HG02763 (cell line): ENCODE measurements at regions not wholly inside any gene's neighbourhood (a gene's known extent, or its start where the extent isn't known, plus 50 kb on each side); places are given as distances from the start of the nearest gene placed in this dataset.

Experiments
- ATAC-seq: cut with Tn5 transposase; IDR thresholded peaks from one replicate; pipeline ENCODE4 v1.9.1; 2021; ENCODE audit warnings: mild to moderate bottlenecking, moderate library complexity; ENCODE audit not compliant: unreplicated experiment

GRCh38 chr16:62907562-62907961 is 871.3 kb upstream of the CDH8 start:
- no peak for ATAC-seq

GRCh38 chr16:62903961-62904502 is 867.8 kb upstream of the CDH8 start:
- ATAC-seq = no peak

GRCh38 chr16:62899737-62900136 is 863.5 kb upstream of the CDH8 start:
- ATAC-seq = no peak

- no peak for ATAC-seq
These were observed 852.9 kb upstream of the CDH8 start for GRCh38 chr16:62889097-62889496.

GRCh38 chr16:62883509-62883908 is 847.3 kb upstream of the CDH8 start:
- no peak for ATAC-seq

- no peak for ATAC-seq
These were observed 846.4 kb upstream of the CDH8 start for GRCh38 chr16:62882552-62883221.

GRCh38 chr16:62876133-62876532 is 839.9 kb upstream of the CDH8 start:
- no peak for ATAC-seq

GRCh38 chr16:62872339-62872738 is 836.1 kb upstream of the CDH8 start:
- no peak for ATAC-seq

GRCh38 chr16:62870554-62870953 is 834.3 kb upstream of the CDH8 start:
- ATAC-seq = no peak

GRCh38 chr16:62869837-62870236 is 833.6 kb upstream of the CDH8 start:
- no peak for ATAC-seq

GRCh38 chr16:62863139-62863538 is 826.9 kb upstream of the CDH8 start:
- no peak for ATAC-seq

GRCh38 chr16:62853887-62854286 is 817.6 kb upstream of the CDH8 start:
- no peak for ATAC-seq

- ATAC-seq = no peak
These were observed 810.3 kb upstream of the CDH8 start for GRCh38 chr16:62846399-62847057.

- ATAC-seq = no peak
These were observed 796.0 kb upstream of the CDH8 start for GRCh38 chr16:62832214-62832613.

- ATAC-seq = no peak
These were observed 795.1 kb upstream of the CDH8 start for GRCh38 chr16:62831235-62831850.

GRCh38 chr16:62829607-62830006 is 793.4 kb upstream of the CDH8 start:
- no peak for ATAC-seq

GRCh38 chr16:62829084-62829483 is 792.8 kb upstream of the CDH8 start:
- no peak for ATAC-seq

- ATAC-seq = no peak
These were observed 785.6 kb upstream of the CDH8 start for GRCh38 chr16:62821824-62822223.

- no peak for ATAC-seq
These were observed 780.8 kb upstream of the CDH8 start for GRCh38 chr16:62816971-62817519.

GRCh38 chr16:62814891-62815290 is 778.7 kb upstream of the CDH8 start:
- ATAC-seq = no peak

GRCh38 chr16:62805221-62805857 is 769.1 kb upstream of the CDH8 start:
- no peak for ATAC-seq
